IPS-18a (cell line): ENCODE measurements at regions not wholly inside any gene's neighbourhood (a gene's known extent, or its start where the extent isn't known, plus 50 kb on each side); places are given as distances from the start of the nearest gene placed in this dataset.

Source experiments
- H3K27ac ChIP-seq: one replicate; pipeline ENCODE4 v1.5.1; 2013; ENCODE audit warnings: low read length
- H3K27me3 ChIP-seq: one replicate; pipeline ENCODE4 v1.6.1; 2013; ENCODE audit warnings: mild to moderate bottlenecking, low read length; ENCODE audit not compliant: control insufficient read depth, insufficient read depth
- H3K36me3 ChIP-seq: one replicate; pipeline ENCODE4 v1.6.1; 2013; ENCODE audit warnings: low read depth, low read length; ENCODE audit not compliant: control insufficient read depth
- H3K4me1 ChIP-seq: one replicate; pipeline ENCODE4 v1.6.1; 2013; ENCODE audit warnings: low read depth, low read length; ENCODE audit not compliant: control insufficient read depth
- H3K4me3 ChIP-seq: one replicate; pipeline ENCODE4 v1.5.1; 2013; ENCODE audit warnings: low read length
- H3K9ac ChIP-seq: one replicate; pipeline ENCODE4 v1.6.1; 2013; ENCODE audit warnings: mild to moderate bottlenecking, low read length, moderate library complexity
- H3K9me3 ChIP-seq: one replicate; pipeline ENCODE4 v1.6.1; 2013; ENCODE audit warnings: low read depth, low read length; ENCODE audit not compliant: control insufficient read depth

GRCh38 chr12:19726122-19726521 is 286.8 kb downstream of the AEBP2 start:
- no peaks in the 10 kb centered on the region for H3K4me1 ChIP-seq
- no peaks in the 10 kb centered on the region for H3K9me3 ChIP-seq
- H3K4me3 ChIP-seq: no peak overlapping the region
- H3K9ac ChIP-seq: no peak overlapping the region
- H3K27ac ChIP-seq: no peak overlapping the region
- no peaks in the 10 kb centered on the region for H3K36me3 ChIP-seq
- H3K27me3 ChIP-seq: no peaks in the 10 kb centered on the region

GRCh38 chr12:19726592-19726991 is 287.3 kb downstream of the AEBP2 start:
- Histone ChIP-seq H3K27ac (no peak overlapping the region), H3K27me3 (no peaks in the 10 kb centered on the region), H3K4me1 (no peaks in the 10 kb centered on the region), H3K9me3 (no peaks in the 10 kb centered on the region), H3K9ac (no peak overlapping the region), H3K36me3 (no peaks in the 10 kb centered on the region), H3K4me3 (no peak overlapping the region)

- Histone ChIP-seq H3K27me3 (no peaks in the 10 kb centered on the region), H3K4me1 (no peaks in the 10 kb centered on the region), H3K27ac (no peak overlapping the region), H3K36me3 (no peaks in the 10 kb centered on the region), H3K4me3 (no peak overlapping the region), H3K9ac (no peak overlapping the region), H3K9me3 (peaks cover 7% of the 10 kb centered on the region)
These were observed 297.7 kb downstream of the AEBP2 start for GRCh38 chr12:19737019-19737418.

- Histone ChIP-seq H3K27ac (no peak overlapping the region), H3K9me3 (peaks cover 7% of the 10 kb centered on the region), H3K4me1 (no peaks in the 10 kb centered on the region), H3K27me3 (no peaks in the 10 kb centered on the region), H3K9ac (no peak overlapping the region), H3K36me3 (no peaks in the 10 kb centered on the region), H3K4me3 (no peak overlapping the region)
These were observed 300.0 kb downstream of the AEBP2 start for GRCh38 chr12:19739195-19739776.

GRCh38 chr12:19740472-19741131 is 301.3 kb downstream of the AEBP2 start:
- no peaks in the 10 kb centered on the region for H3K27me3 ChIP-seq
- H3K36me3 ChIP-seq: no peaks in the 10 kb centered on the region
- no peaks in the 10 kb centered on the region for H3K9me3 ChIP-seq
- H3K9ac ChIP-seq: no peak overlapping the region
- H3K4me1 ChIP-seq: no peaks in the 10 kb centered on the region
- H3K4me3 ChIP-seq: no peak overlapping the region
- H3K27ac ChIP-seq: no peak overlapping the region

- Histone ChIP-seq H3K9me3 (no peaks in the 10 kb centered on the region), H3K9ac (no peak overlapping the region), H3K4me1 (no peaks in the 10 kb centered on the region), H3K27ac (no peak overlapping the region), H3K4me3 (no peak overlapping the region), H3K27me3 (no peaks in the 10 kb centered on the region), H3K36me3 (no peaks in the 10 kb centered on the region)
These were observed 301.8 kb downstream of the AEBP2 start for GRCh38 chr12:19741132-19741489.

GRCh38 chr12:19744705-19745218 is 305.5 kb downstream of the AEBP2 start:
- no peak overlapping the region for H3K27ac ChIP-seq
- H3K4me3 ChIP-seq: no peak overlapping the region
- H3K9me3 ChIP-seq: no peaks in the 10 kb centered on the region
- H3K36me3 ChIP-seq: no peaks in the 10 kb centered on the region
- no peaks in the 10 kb centered on the region for H3K27me3 ChIP-seq
- no peak overlapping the region for H3K9ac ChIP-seq
- no peaks in the 10 kb centered on the region for H3K4me1 ChIP-seq

GRCh38 chr12:19746471-19746870 is 307.2 kb downstream of the AEBP2 start:
- Histone ChIP-seq H3K4me3 (no peak overlapping the region), H3K9ac (no peak overlapping the region), H3K27ac (no peak overlapping the region), H3K9me3 (no peaks in the 10 kb centered on the region), H3K36me3 (no peaks in the 10 kb centered on the region), H3K27me3 (no peaks in the 10 kb centered on the region), H3K4me1 (no peaks in the 10 kb centered on the region)

GRCh38 chr12:19749906-19750574 is 310.7 kb downstream of the AEBP2 start:
- Histone ChIP-seq H3K4me1 (no peaks in the 10 kb centered on the region), H3K4me3 (no peak overlapping the region), H3K9me3 (no peaks in the 10 kb centered on the region), H3K27me3 (no peaks in the 10 kb centered on the region), H3K9ac (no peak overlapping the region), H3K27ac (no peak overlapping the region), H3K36me3 (no peaks in the 10 kb centered on the region)

- Histone ChIP-seq H3K9ac (no peak overlapping the region), H3K27ac (no peak overlapping the region), H3K9me3 (no peaks in the 10 kb centered on the region), H3K36me3 (no peaks in the 10 kb centered on the region), H3K27me3 (no peaks in the 10 kb centered on the region), H3K4me3 (no peak overlapping the region), H3K4me1 (no peaks in the 10 kb centered on the region)
These were observed 311.8 kb downstream of the AEBP2 start for GRCh38 chr12:19751078-19751477.

- Histone ChIP-seq H3K4me3 (no peak overlapping the region), H3K36me3 (no peaks in the 10 kb centered on the region), H3K9me3 (no peaks in the 10 kb centered on the region), H3K4me1 (no peaks in the 10 kb centered on the region), H3K27me3 (no peaks in the 10 kb centered on the region), H3K9ac (no peak overlapping the region), H3K27ac (no peak overlapping the region)
These were observed 313.4 kb downstream of the AEBP2 start for GRCh38 chr12:19752712-19753111.

GRCh38 chr12:19755136-19755535 is 315.8 kb downstream of the AEBP2 start:
- Histone ChIP-seq H3K27ac (no peak overlapping the region), H3K36me3 (no peaks in the 10 kb centered on the region), H3K9me3 (no peaks in the 10 kb centered on the region), H3K9ac (no peak overlapping the region), H3K27me3 (no peaks in the 10 kb centered on the region), H3K4me3 (no peak overlapping the region), H3K4me1 (no peaks in the 10 kb centered on the region)
